GM12878 (cell line): ENCODE measurements at regions not wholly inside any gene's neighbourhood (a gene's known extent, or its start where the extent isn't known, plus 50 kb on each side); places are given as distances from the start of the nearest gene placed in this dataset.

Source experiments
- ATAC-seq: fragments of 200-7000 bp; cut with Tn5 transposase; 3 replicates; pipeline ENCODE4 v1.9.1; 2020; ENCODE audit warnings: mild to moderate bottlenecking, moderate library complexity
- BruUV-seq: library from RNA; stranded (reverse); fragments of 400-500 nt; replicated peaks from 2 replicates; lab custom pipeline; 2021; lab: Mats Ljungman, UMichigan
- CTCF ChIA-PET: fragments of 300-600 bp; sonication (Branson Sonifier 250); formaldehyde crosslinking; extraction: SDS; loops from one replicate; lab custom pipeline; 2021; ENCODE audit warnings: inconsistent platforms; lab: Yijun Ruan, JAX
- POLR2A ChIA-PET: fragments of 350-600 bp; formaldehyde crosslinking; extraction: SDS; loops from one replicate; lab custom pipeline; 2021; ENCODE audit warnings: inconsistent platforms; lab: Charles Lee
- RAD21 ChIA-PET: fragments of 300-600 bp; sonication (Branson Sonifier 250); formaldehyde crosslinking; loops from one replicate; lab custom pipeline; 2023; ENCODE audit warnings: antibody characterized with exemption; ENCODE audit not compliant: unreplicated experiment; lab: Charles Lee
- SMC1A ChIA-PET: fragments of 300-600 bp; sonication (Branson Sonifier 250); formaldehyde crosslinking; loops from one replicate; lab custom pipeline; 2023; ENCODE audit not compliant: unreplicated experiment, uncharacterized antibody; lab: Charles Lee
- DNase-seq: peaks from one replicate; pipeline ENCODE4 v3.0.0-alpha.2; 2011; ENCODE audit warnings: low read depth, low spot score
- FAIRE-seq: peaks from 3 replicates; lab custom pipeline; 2011; peaks lifted over from hg19 to GRCh38; lab: Jason Lieb, UNC
- H2AFZ ChIP-seq: 2 replicates; pipeline ENCODE4 v1.6.0; 2011; ENCODE audit warnings: low read depth, low read length, control low read depth; ENCODE audit not compliant: control insufficient read depth
- H3K27ac ChIP-seq: 2 replicates; pipeline ENCODE4 v1.5.1; 2011; ENCODE audit warnings: control low read depth; ENCODE audit not compliant: control insufficient read depth, insufficient read depth
- H3K27me3 ChIP-seq, 2 experiments: replicated peaks in 1 of 2; 2 replicates each; pipeline versions ENCODE4 v1.6.0 to v1.6.1; 2011; ENCODE audit warnings: low read length in 1 of 2; ENCODE audit not compliant: control insufficient read depth in 2 of 2, insufficient read depth in 2 of 2
- H3K36me3 ChIP-seq, 2 experiments: 2 replicates each; pipeline ENCODE4 v1.5.1; 2011; ENCODE audit warnings: low read length in 1 of 2; ENCODE audit not compliant: control insufficient read depth in 2 of 2, insufficient read depth in 2 of 2
- H3K4me1 ChIP-seq: 2 replicates; pipeline ENCODE4 v1.6.1; 2011; ENCODE audit warnings: mild to moderate bottlenecking, low read length, moderate library complexity, mixed read lengths; ENCODE audit not compliant: control insufficient read depth, insufficient read depth
- H3K4me2 ChIP-seq: 2 replicates; pipeline ENCODE4 v1.6.0; 2011; ENCODE audit warnings: control low read depth; ENCODE audit not compliant: control insufficient read depth, insufficient read depth
- H3K4me3 ChIP-seq: fragments of 200-600 bp; sonication (generic); 2 replicates; pipeline ENCODE4 v1.5.1; 2016
- H3K79me2 ChIP-seq: 2 replicates; pipeline ENCODE4 v1.6.0; 2011; ENCODE audit warnings: low read length; ENCODE audit not compliant: control insufficient read depth, insufficient read depth
- H3K9ac ChIP-seq: 2 replicates; pipeline ENCODE4 v1.8.0; 2011; ENCODE audit warnings: low read length, control low read depth, mixed read lengths; ENCODE audit not compliant: control insufficient read depth, insufficient read depth
- H3K9me3 ChIP-seq: replicated peaks from 3 replicates; pipeline ENCODE4 v1.5.1; 2011; ENCODE audit warnings: mild to moderate bottlenecking, low read length; ENCODE audit not compliant: control insufficient read depth, insufficient read depth
- H4K20me1 ChIP-seq: 2 replicates; pipeline ENCODE4 v1.6.0; 2011; ENCODE audit not compliant: control insufficient read depth, insufficient read depth
- HCFC1 ChIP-seq: fragments of 150-350 bp; IDR thresholded peaks from 2 replicates; pipeline ENCODE4 v1.6.1; 2014; ENCODE audit warnings: low read length
- MXI1 ChIP-seq: fragments of 150-350 bp; IDR thresholded peaks from 2 replicates; pipeline ENCODE4 v1.6.1; 2011; ENCODE audit warnings: low read depth, mild to moderate bottlenecking, inconsistent platforms, low read length, improper control_type of control experiment
- NFYA ChIP-seq: IDR thresholded peaks from 2 replicates; pipeline ENCODE4 v1.6.1; 2011; ENCODE audit warnings: low read depth, mild to moderate bottlenecking, low read length, improper control_type of control experiment, borderline replicate concordance
- PAX5 ChIP-seq: IDR thresholded peaks from 2 replicates; pipeline ENCODE4 v1.6.1; 2011; ENCODE audit warnings: low read depth, low read length, borderline replicate concordance
- YY1 ChIP-seq: IDR thresholded peaks from 2 replicates; pipeline ENCODE4 v1.6.1; 2011; ENCODE audit warnings: low read depth, mild to moderate bottlenecking, low read length
- whole genome bisulfite sequencing: methylation state at CpG from one replicate; pipeline ENCODE4 v1.1.6; 2016; ENCODE audit warnings: low lambda C conversion rate; ENCODE audit not compliant: insufficient replicate concordance, insufficient coverage; ENCODE audit errors: missing lambda C conversion rate; 5-methylcytosine and 5-hydroxymethylcytosine counted together
- in situ Hi-C: fragments of 300-500 bp; cut with MboI; formaldehyde crosslinking; loops from 9 replicates; pipeline ENCODE4 v1.14.3; 2018; ENCODE audit warnings: mixed read lengths
- intact Hi-C: fragments of 100-400 bp; cut with micrococcal nuclease; formaldehyde crosslinking; loops from one replicate; pipeline ENCODE4 v1.14.2; 2022; ENCODE audit not compliant: unreplicated experiment
- TF ChIP-seq, protein P1 (sequence below): fragments of 450-650 bp; IDR thresholded peaks from 2 replicates; pipeline ENCODE4 v1.6.1; 2017; ENCODE audit warnings: low read depth, mild to moderate bottlenecking, moderate library complexity
- TF ChIP-seq, protein P2 (sequence below): fragments of 450-650 bp; IDR thresholded peaks from 2 replicates; pipeline ENCODE4 v1.6.1; 2018; ENCODE audit warnings: borderline replicate concordance, mild to moderate bottlenecking; ENCODE audit not compliant: partially characterized antibody
- TF ChIP-seq, protein P3 (sequence below): IDR thresholded peaks from 2 replicates; pipeline ENCODE4 v1.6.1; 2012; ENCODE audit warnings: improper control_type of control experiment, low read depth, low read length; ENCODE audit not compliant: insufficient replicate concordance

DNA sequence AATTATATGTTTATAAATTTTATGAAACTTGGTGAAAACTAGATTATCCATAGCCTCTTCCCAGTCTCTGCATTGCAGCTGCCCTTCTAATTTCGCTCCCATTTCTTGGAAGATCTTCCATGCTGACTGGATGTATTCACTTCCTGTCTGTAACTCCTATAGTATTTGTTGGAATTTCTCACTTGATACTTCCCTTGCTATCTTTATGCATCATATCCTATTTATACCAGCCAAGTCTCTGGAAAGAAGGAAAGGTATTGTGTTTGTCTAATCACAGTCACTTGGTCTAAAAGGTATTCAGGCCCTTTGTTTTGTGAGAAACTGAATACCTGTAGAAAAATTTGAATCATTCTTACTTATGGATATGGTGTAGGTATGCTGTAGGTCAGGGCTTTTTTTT, 870.9 kb upstream of the FRG1 start:
- no peaks in the 10 kb centered on the region for H4K20me1 ChIP-seq
- in situ Hi-C loops (no loop called here), intact Hi-C loops (no loop called here)
- FAIRE-seq (no peak), DNase-seq (no peak), ATAC-seq (no peak)
- TF ChIP-seq YY1, result no peak
- no TSS peak for BruUV-seq
- ChIA-PET POLR2A (no interaction called here), CTCF (no interaction called here), RAD21 (no interaction called here), SMC1A (no interaction called here)
- H3K36me3 ChIP-seq, result no peaks in the 10 kb centered on the region
- 0% methylated on average over 1 of the region's 1 CpG for WGBS
- no peaks in the 10 kb centered on the region for H3K27me3 ChIP-seq
- no peaks in the 10 kb centered on the region for H3K4me1 ChIP-seq
- H3K79me2 ChIP-seq, result no peaks in the 10 kb centered on the region
- no peak overlapping the region for H2AFZ ChIP-seq
- H3K4me3 ChIP-seq, result no peak overlapping the region
- H3K9ac ChIP-seq, result no peak overlapping the region
- H3K9me3 ChIP-seq, result no peaks in the 10 kb centered on the region
- H3K4me2 ChIP-seq, result no peak overlapping the region
- no peak overlapping the region for H3K27ac ChIP-seq

DNA sequence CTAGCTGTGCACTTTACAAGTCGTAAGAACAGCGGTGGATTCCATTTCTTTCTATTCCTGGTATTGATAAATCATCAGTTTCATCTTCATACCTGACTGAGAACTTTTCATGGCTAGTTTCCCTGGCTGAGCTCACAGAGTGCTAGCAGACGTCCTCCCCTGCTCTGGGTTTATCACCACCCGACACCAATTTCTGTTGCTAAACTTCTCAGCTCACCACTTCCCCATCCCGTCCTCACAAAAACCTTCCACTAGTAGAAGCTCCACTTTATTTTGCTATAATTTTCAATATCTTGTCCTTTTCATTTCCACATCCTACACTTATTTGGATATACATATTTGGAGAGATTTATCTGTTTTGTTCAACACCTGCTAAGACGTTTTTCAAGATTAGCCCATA, 869.4 kb upstream of the FRG1 start:
- intact Hi-C loops (no loop called here), in situ Hi-C loops (no loop called here)
- no peak overlapping the region for H3K4me3 ChIP-seq
- DNase-seq, result no peak
- no peak overlapping the region for H3K9ac ChIP-seq
- H3K27ac ChIP-seq, result no peak overlapping the region
- RAD21 ChIA-PET, result no interaction called here
- H3K9me3 ChIP-seq, result no peaks in the 10 kb centered on the region
- H3K27me3 ChIP-seq, result no peaks in the 10 kb centered on the region
- BruUV-seq, result no TSS peak
- ATAC-seq, result no peak
- H3K36me3 ChIP-seq, result no peaks in the 10 kb centered on the region
- H3K79me2 ChIP-seq, result no peaks in the 10 kb centered on the region
- H3K4me2 ChIP-seq, result no peak overlapping the region
- H2AFZ ChIP-seq, result no peak overlapping the region
- SMC1A ChIA-PET, result no interaction called here
- WGBS, result 7% methylated on average over 6 of the region's 6 CpGs
- no peak for FAIRE-seq
- no peaks in the 10 kb centered on the region for H4K20me1 ChIP-seq
- CTCF ChIA-PET, result interaction anchor here (0.6 kb wide), 1 partner anchor 301 kb away, joined by 3 read pairs; no protein-coding TSS in a partner anchor
- POLR2A ChIA-PET, result no interaction called here
- H3K4me1 ChIP-seq, result no peaks in the 10 kb centered on the region
- TF ChIP-seq, protein P1, sequence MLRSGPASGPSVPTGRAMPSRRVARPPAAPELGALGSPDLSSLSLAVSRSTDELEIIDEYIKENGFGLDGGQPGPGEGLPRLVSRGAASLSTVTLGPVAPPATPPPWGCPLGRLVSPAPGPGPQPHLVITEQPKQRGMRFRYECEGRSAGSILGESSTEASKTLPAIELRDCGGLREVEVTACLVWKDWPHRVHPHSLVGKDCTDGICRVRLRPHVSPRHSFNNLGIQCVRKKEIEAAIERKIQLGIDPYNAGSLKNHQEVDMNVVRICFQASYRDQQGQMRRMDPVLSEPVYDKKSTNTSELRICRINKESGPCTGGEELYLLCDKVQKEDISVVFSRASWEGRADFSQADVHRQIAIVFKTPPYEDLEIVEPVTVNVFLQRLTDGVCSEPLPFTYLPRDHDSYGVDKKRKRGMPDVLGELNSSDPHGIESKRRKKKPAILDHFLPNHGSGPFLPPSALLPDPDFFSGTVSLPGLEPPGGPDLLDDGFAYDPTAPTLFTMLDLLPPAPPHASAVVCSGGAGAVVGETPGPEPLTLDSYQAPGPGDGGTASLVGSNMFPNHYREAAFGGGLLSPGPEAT, result no peak
- TF ChIP-seq MXI1 (no peak), HCFC1 (no peak), PAX5 (no peak), NFYA (no peak)
- TF ChIP-seq, protein P2, sequence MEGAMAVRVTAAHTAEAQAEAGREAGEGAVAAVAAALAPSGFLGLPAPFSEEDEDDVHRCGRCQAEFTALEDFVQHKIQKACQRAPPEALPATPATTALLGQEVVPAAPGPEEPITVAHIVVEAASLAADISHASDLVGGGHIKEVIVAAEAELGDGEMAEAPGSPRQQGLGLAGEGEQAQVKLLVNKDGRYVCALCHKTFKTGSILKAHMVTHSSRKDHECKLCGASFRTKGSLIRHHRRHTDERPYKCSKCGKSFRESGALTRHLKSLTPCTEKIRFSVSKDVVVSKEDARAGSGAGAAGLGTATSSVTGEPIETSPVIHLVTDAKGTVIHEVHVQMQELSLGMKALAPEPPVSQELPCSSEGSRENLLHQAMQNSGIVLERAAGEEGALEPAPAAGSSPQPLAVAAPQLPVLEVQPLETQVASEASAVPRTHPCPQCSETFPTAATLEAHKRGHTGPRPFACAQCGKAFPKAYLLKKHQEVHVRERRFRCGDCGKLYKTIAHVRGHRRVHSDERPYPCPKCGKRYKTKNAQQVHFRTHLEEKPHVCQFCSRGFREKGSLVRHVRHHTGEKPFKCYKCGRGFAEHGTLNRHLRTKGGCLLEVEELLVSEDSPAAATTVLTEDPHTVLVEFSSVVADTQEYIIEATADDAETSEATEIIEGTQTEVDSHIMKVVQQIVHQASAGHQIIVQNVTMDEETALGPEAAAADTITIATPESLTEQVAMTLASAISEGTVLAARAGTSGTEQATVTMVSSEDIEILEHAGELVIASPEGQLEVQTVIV, result no peak
- TF ChIP-seq, protein P3, sequence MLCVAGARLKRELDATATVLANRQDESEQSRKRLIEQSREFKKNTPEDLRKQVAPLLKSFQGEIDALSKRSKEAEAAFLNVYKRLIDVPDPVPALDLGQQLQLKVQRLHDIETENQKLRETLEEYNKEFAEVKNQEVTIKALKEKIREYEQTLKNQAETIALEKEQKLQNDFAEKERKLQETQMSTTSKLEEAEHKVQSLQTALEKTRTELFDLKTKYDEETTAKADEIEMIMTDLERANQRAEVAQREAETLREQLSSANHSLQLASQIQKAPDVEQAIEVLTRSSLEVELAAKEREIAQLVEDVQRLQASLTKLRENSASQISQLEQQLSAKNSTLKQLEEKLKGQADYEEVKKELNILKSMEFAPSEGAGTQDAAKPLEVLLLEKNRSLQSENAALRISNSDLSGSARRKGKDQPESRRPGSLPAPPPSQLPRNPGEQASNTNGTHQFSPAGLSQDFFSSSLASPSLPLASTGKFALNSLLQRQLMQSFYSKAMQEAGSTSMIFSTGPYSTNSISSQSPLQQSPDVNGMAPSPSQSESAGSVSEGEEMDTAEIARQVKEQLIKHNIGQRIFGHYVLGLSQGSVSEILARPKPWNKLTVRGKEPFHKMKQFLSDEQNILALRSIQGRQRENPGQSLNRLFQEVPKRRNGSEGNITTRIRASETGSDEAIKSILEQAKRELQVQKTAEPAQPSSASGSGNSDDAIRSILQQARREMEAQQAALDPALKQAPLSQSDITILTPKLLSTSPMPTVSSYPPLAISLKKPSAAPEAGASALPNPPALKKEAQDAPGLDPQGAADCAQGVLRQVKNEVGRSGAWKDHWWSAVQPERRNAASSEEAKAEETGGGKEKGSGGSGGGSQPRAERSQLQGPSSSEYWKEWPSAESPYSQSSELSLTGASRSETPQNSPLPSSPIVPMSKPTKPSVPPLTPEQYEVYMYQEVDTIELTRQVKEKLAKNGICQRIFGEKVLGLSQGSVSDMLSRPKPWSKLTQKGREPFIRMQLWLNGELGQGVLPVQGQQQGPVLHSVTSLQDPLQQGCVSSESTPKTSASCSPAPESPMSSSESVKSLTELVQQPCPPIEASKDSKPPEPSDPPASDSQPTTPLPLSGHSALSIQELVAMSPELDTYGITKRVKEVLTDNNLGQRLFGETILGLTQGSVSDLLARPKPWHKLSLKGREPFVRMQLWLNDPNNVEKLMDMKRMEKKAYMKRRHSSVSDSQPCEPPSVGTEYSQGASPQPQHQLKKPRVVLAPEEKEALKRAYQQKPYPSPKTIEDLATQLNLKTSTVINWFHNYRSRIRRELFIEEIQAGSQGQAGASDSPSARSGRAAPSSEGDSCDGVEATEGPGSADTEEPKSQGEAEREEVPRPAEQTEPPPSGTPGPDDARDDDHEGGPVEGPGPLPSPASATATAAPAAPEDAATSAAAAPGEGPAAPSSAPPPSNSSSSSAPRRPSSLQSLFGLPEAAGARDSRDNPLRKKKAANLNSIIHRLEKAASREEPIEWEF, result no peak
